Spleen (tissue), 7 donors: ENCODE measurements at regions not wholly inside any gene's neighbourhood (a gene's known extent, or its start where the extent isn't known, plus 50 kb on each side); places are given as distances from the start of the nearest gene placed in this dataset.

ENCODE experiments used
- CTCF ChIP-seq, 11 experiments: fragments of 200-600 bp in 7 of 11; fragments of 450-650 bp in 4 of 11; sonication (generic) in 4 of 11; IDR thresholded peaks in 8 of 11; conservative IDR thresholded peaks in 3 of 11; 1 replicate in 7 of 11; 2 replicates in 4 of 11; pipeline versions ENCODE4 v1.4.0 to v1.8.0; 2016 to 2021; ENCODE audit warnings: antibody characterized with exemption in 11 of 11, inconsistent platforms in 4 of 11, mild to moderate bottlenecking in 1 of 11
- POLR2A ChIP-seq, 3 donors: fragments of 450-650 bp; IDR thresholded peaks; one replicate each; pipeline ENCODE4 v1.5.1; 2017; ENCODE audit warnings: antibody characterized with exemption in 3 of 3, mild to moderate bottlenecking in 1 of 3
- donor health status: DM: no; HTN: no; CAD: no; lungs with moderate emphysema.
- donor health status: DM: no; HTN: no; CAD: no.
- donor health status: DM: no; HTN: no; CAD: no.

GRCh38 chr10:50972591-50972990 is 87.2 kb upstream of the A1CF start:
- TF ChIP-seq CTCF (IDR thresholded peaks at IDR 0.05 in 8 of 11, conservative IDR thresholded peaks at IDR 0.05 in 3 of 11) (no peak), POLR2A (IDR thresholded peaks at IDR 0.05) (no peak)
